Spleen (tissue), 11 donors: ENCODE measurements at regions not wholly inside any gene's neighbourhood (a gene's known extent, or its start where the extent isn't known, plus 50 kb on each side); places are given as distances from the start of the nearest gene placed in this dataset.

Experiments used
- DNase-seq: peaks from one replicate; pipeline ENCODE4 v3.0.0-alpha.2; 2020
- H3K27ac ChIP-seq, 8 donors: fragments of 200-600 bp; sonication (generic) in 7 of 8; 1 replicate in 4 of 8; 2 replicates in 4 of 8; pipeline versions ENCODE4 v1.5.0 to v1.8.0; 2016 to 2021; ENCODE audit warnings: inconsistent platforms in 4 of 8, mild to moderate bottlenecking in 4 of 8, moderate library complexity in 1 of 8
- H3K27me3 ChIP-seq, 7 donors: fragments of 200-600 bp; sonication (generic) in 6 of 7; replicated peaks in 1 of 7; 1 replicate in 4 of 7; 2 replicates in 3 of 7; pipeline versions ENCODE4 v1.5.0 to v1.8.0; 2016 to 2021; ENCODE audit warnings: inconsistent platforms in 3 of 7, mild to moderate bottlenecking in 1 of 7
- H3K36me3 ChIP-seq, 6 donors: fragments of 200-600 bp; sonication (generic) in 5 of 6; 1 replicate in 4 of 6; 2 replicates in 2 of 6; pipeline versions ENCODE4 v1.5.0 to v1.8.0; 2016 to 2021; ENCODE audit warnings: inconsistent platforms in 2 of 6
- H3K4me1 ChIP-seq, 6 donors: fragments of 200-600 bp; sonication (generic) in 5 of 6; 1 replicate in 3 of 6; 2 replicates in 3 of 6; pipeline versions ENCODE4 v1.5.0 to v1.8.0; 2016 to 2021; ENCODE audit warnings: inconsistent platforms in 3 of 6
- H3K4me3 ChIP-seq, 8 donors: fragments of 200-600 bp; sonication (generic) in 7 of 8; 1 replicate in 4 of 8; 2 replicates in 4 of 8; pipeline versions ENCODE4 v1.5.0 to v1.8.0; 2016 to 2021; ENCODE audit warnings: inconsistent platforms in 4 of 8, mild to moderate bottlenecking in 4 of 8, moderate library complexity in 2 of 8
- H3K9me3 ChIP-seq, 8 donors: fragments of 200-600 bp; sonication (generic) in 7 of 8; 1 replicate in 4 of 8; 2 replicates in 4 of 8; pipeline versions ENCODE4 v1.5.0 to v1.8.0; 2016 to 2021; ENCODE audit warnings: inconsistent platforms in 4 of 8
- CTCF ChIP-seq, 11 experiments: fragments of 200-600 bp in 7 of 11; fragments of 450-650 bp in 4 of 11; sonication (generic) in 4 of 11; IDR thresholded peaks in 8 of 11; conservative IDR thresholded peaks in 3 of 11; 1 replicate in 7 of 11; 2 replicates in 4 of 11; pipeline versions ENCODE4 v1.4.0 to v1.8.0; 2016 to 2021; ENCODE audit warnings: antibody characterized with exemption in 11 of 11, inconsistent platforms in 4 of 11, mild to moderate bottlenecking in 1 of 11
- POLR2A ChIP-seq, 3 donors: fragments of 450-650 bp; IDR thresholded peaks; one replicate each; pipeline ENCODE4 v1.5.1; 2017; ENCODE audit warnings: antibody characterized with exemption in 3 of 3, mild to moderate bottlenecking in 1 of 3
- POLR2AphosphoS5 ChIP-seq, 3 donors: sonication (generic); formaldehyde crosslinking; IDR thresholded peaks; one replicate each; pipeline ENCODE4 v1.5.1; 2017; ENCODE audit warnings: antibody characterized with exemption in 3 of 3
- WGBS, 5 donors: extraction: QIAGEN DNeasy Blood & Tissue Kit in 3 of 5; methylation state at CpG; one replicate each; pipeline versions ENCODE4 v1.1.5 to v1.1.7; 2013 to 2018; 5-methylcytosine and 5-hydroxymethylcytosine counted together
- intact Hi-C: fragments of 100-400 bp; cut with DNase I; formaldehyde crosslinking; loops from one replicate; pipeline ENCODE4 v1.15.0; 2023; ENCODE audit warnings: low total_unique reads
- donor health status: healthy with polysubstance abuse.
- donor health status: DM: no; HTN: no; CAD: no; lungs with moderate emphysema.
- donor health status: DM: no; HTN: no; CAD: no.
- donor health status: Bipolar disorder and iron deficiency.
- donor health status: healthy.
- donor health status: DM: no; HTN: no; CAD: no.
- donor health status: DM: yes; HTN: yes; CAD: no.

DNA sequence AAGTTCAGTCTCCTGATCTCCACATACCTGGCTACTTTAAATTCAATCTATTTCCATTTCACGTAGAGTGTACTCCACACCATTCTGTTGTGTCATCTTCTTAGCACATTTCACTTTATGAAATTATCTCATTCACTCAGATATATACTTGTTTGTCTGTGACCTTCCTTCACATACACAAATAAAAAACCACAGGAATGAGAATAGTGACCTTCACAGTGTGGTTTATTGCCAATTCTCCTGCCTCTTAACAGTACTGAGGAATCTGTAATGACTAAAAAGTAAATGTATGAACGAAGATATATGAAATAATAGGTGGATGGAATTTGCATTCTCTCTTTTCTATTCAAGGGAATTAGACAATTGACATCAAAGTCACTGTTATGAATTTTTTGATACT, 183.9 kb upstream of the PCDH7 start:
- no peak for TF ChIP-seq CTCF (IDR thresholded peaks at IDR 0.05 in 8 of 11, conservative IDR thresholded peaks at IDR 0.05 in 3 of 11)
- TF ChIP-seq POLR2AphosphoS5 (IDR thresholded peaks at IDR 0.05): no peak
- no peak for TF ChIP-seq POLR2A (IDR thresholded peaks at IDR 0.05)
- Histone ChIP-seq H3K4me3 (no peak overlapping the region), H3K9me3 (peaks cover 0 to 17% (median 5%) of the 10 kb centered on the region in 8 donors), H3K4me1 (no peaks in the 10 kb centered on the region), H3K27ac (no peak overlapping the region), H3K36me3 (no peaks in the 10 kb centered on the region), H3K27me3 (no peaks in the 10 kb centered on the region)
- intact Hi-C loops: no loop called here
- WGBS, 5 donors: 64 to 79% (median 71%) methylated on average over 2 of the region's 2 CpGs
- no peak for DNase-seq

DNA sequence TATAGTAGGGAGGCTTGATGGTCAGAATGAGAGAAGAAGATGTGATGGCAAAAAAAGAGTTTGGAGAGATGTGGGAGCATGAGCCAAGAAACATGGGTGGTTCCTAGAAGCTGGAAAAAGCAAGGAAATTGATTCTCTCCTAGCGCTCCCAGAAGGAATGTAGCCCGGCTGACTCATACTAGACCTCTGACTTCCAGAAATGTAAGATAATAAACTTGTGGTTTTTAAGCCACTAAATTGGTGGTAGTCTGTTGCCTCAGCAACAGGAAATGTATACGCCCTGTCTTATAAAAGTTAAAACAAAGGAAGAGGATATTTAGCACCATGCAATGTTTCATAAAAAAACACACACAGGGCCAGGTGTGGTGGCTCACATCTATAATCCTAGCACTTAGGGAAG, 182.7 kb upstream of the PCDH7 start:
- Histone ChIP-seq H3K27me3 (no peaks in the 10 kb centered on the region), H3K9me3 (peaks cover 0 to 17% (median 5%) of the 10 kb centered on the region in 8 donors), H3K36me3 (no peaks in the 10 kb centered on the region), H3K27ac (no peak overlapping the region), H3K4me3 (no peak overlapping the region), H3K4me1 (no peaks in the 10 kb centered on the region)
- TF ChIP-seq POLR2AphosphoS5 (IDR thresholded peaks at IDR 0.05) (no peak), POLR2A (IDR thresholded peaks at IDR 0.05) (no peak), CTCF (IDR thresholded peaks at IDR 0.05 in 8 of 11, conservative IDR thresholded peaks at IDR 0.05 in 3 of 11) (no peak)
- 27 to 54% (median 48%) methylated on average over 3 of the region's 3 CpGs for WGBS, 5 donors
- intact Hi-C loops: no loop called here
- no peak for DNase-seq

DNA sequence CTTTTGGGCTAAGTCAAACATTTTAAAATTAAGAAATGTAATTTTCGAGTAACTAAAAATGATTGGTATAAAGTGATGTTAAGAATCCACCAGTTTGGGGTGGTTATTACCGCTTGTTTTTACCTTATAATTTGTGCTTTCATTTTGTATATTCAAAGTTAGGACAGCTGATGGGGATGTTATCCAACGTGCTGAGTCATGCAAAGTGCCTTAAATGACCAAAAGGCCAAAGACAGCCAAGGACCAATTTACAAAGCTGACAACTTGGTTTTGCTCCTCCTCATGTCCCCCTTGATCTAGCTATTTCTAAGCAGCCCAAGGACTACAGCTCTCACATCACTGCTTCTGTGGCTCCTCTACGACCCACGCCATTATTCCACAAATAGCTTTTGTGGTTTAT, 181.4 kb upstream of the PCDH7 start:
- 81 to 90% (median 84%) methylated on average over 5 of the region's 5 CpGs for WGBS, 5 donors
- Histone ChIP-seq H3K27me3 (no peaks in the 10 kb centered on the region), H3K4me1 (no peaks in the 10 kb centered on the region), H3K9me3 (peaks cover 0 to 17% (median 5%) of the 10 kb centered on the region in 8 donors), H3K27ac (no peak overlapping the region), H3K36me3 (no peaks in the 10 kb centered on the region), H3K4me3 (no peak overlapping the region)
- TF ChIP-seq CTCF (IDR thresholded peaks at IDR 0.05 in 8 of 11, conservative IDR thresholded peaks at IDR 0.05 in 3 of 11): no peak
- TF ChIP-seq POLR2AphosphoS5 (IDR thresholded peaks at IDR 0.05): no peak
- TF ChIP-seq POLR2A (IDR thresholded peaks at IDR 0.05): no peak
- no peak for DNase-seq
- intact Hi-C loops: no loop called here

- no peaks in the 10 kb centered on the region for H3K36me3 ChIP-seq
- no peaks in the 10 kb centered on the region for H3K4me1 ChIP-seq
- H3K4me3 ChIP-seq: no peak overlapping the region
- peaks cover 0 to 16% (median 5%) of the 10 kb centered on the region in 8 donors for H3K9me3 ChIP-seq
- intact Hi-C loops: no loop called here
- WGBS, 5 donors: 85 to 96% (median 90%) methylated on average over 1 of the region's 1 CpG
- no peak for TF ChIP-seq CTCF (IDR thresholded peaks at IDR 0.05 in 8 of 11, conservative IDR thresholded peaks at IDR 0.05 in 3 of 11)
- TF ChIP-seq POLR2AphosphoS5 (IDR thresholded peaks at IDR 0.05): no peak
- TF ChIP-seq POLR2A (IDR thresholded peaks at IDR 0.05): no peak
- H3K27me3 ChIP-seq: no peaks in the 10 kb centered on the region
- DNase-seq: no peak
- H3K27ac ChIP-seq: no peak overlapping the region
Observed at GRCh38 chr4:30543057-30543456, 177.1 kb upstream of the PCDH7 start.
